Medulla oblongata (tissue), 1 donor: ENCODE measurements at regions not wholly inside any gene's neighbourhood (a gene's known extent, or its start where the extent isn't known, plus 50 kb on each side); places are given as distances from the start of the nearest gene placed in this dataset.
"Not testable (repeated sequence)": the region's sequence is repeated elsewhere in the genome, so short reads cannot be mapped to it uniquely, and the experiment has no call there.

ENCODE experiments used
- DNase-seq: peaks from one replicate; pipeline ENCODE4 v3.0.0-alpha.2; 2015; ENCODE audit errors: extremely low spot score

- DNase-seq: no peak
These were observed 60.5 kb upstream of the USP25 start for GRCh38 chr21:15669247-15669646.

DNA sequence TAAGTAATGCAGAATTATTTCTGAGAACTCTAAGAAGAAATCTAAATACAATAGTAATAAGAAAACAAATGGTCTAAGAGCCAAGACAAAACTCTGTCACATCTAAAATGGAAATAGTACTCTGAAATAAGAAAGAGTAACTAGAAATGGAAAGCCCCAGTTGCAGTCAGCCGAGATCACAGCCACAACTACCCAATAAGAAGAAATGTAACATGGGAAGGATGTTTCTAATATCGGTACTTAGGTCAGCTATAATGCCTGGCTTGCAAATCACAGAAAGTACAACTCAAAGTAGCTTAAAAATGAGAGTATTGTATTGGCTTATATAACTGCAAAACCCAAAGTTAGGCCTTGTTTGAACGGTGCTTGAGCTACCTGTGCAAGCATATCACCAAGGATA, 58.6 kb upstream of the USP25 start:
- DNase-seq: no peak

- not testable (repeated sequence) for DNase-seq
These were observed 57.2 kb upstream of the USP25 start for GRCh38 chr21:15672578-15672977.

DNA sequence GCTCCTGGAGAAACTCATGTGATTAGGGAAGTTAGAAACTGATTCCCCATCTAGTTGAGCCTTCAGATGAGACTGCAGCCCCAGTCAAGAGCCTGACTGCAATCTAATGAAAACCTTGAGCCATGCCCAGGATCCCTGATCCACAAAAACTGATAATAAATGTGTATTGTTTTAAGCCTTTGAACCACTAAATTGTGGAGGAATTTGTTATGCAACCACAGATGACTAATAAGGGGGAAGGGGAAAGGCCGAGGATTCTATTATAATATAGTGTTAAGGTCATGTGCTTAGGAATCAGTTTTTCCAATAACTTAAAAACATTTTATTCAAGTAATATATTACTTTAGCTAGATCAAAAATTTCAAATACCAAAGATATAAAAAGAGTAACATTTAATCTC, 52.8 kb upstream of the USP25 start:
- DNase-seq: no peak

GRCh38 chr21:15679630-15680029, 50.2 kb upstream of the USP25 start:
- no peak for DNase-seq
